Stimulated activated effector memory CD8-positive, alpha-beta T cell treated with anti-CD3 and anti-CD28 coated beads, Interleukin-12 subunit alpha, Interleukin-12 subunit beta, amount 100 ng/mL, for 72 hours (primary cell): ENCODE measurements at regions not wholly inside any gene's neighbourhood (a gene's known extent, or its start where the extent isn't known, plus 50 kb on each side); places are given as distances from the start of the nearest gene placed in this dataset.
A peak's percentile ranks its signal among the peaks of the same experiment; 100 is the strongest.

Experiments
- ATAC-seq: fragments of 150-1000 bp; cut with Tn5 transposase; 2 replicates; pipeline ENCODE4 v1.10.0; 2021
- DNase-seq, 2 donors: peaks; one replicate each; pipeline ENCODE4 v3.0.0; 2021 to 2022; ENCODE audit warnings: low spot score in 2 of 2
- H3K27ac Mint-ChIP-seq: one replicate; pipeline ENCODE4 v1.8.0; 2022; ENCODE audit warnings: mild to moderate bottlenecking, mixed read lengths
- H3K36me3 Mint-ChIP-seq: one replicate; pipeline ENCODE4 v1.8.0; 2022; ENCODE audit warnings: mild to moderate bottlenecking, mixed read lengths
- H3K4me1 Mint-ChIP-seq: one replicate; pipeline ENCODE4 v1.8.0; 2022; ENCODE audit warnings: mixed read lengths
- H3K4me3 Mint-ChIP-seq: one replicate; pipeline ENCODE4 v1.8.0; 2022; ENCODE audit warnings: mild to moderate bottlenecking, mixed read lengths
- H3K9me3 Mint-ChIP-seq: one replicate; pipeline ENCODE4 v1.8.0; 2022; ENCODE audit warnings: mixed read lengths

GRCh38 chr20:58006346-58007316, 221.8 kb downstream of the ANKRD60 start:
- no peak overlapping the region for H3K4me3 Mint-ChIP-seq
- ATAC-seq, result no peak
- no peak overlapping the region for H3K27ac Mint-ChIP-seq

GRCh38 chr20:58005581-58006345, 222.7 kb downstream of the ANKRD60 start:
- ATAC-seq (no peak), DNase-seq (no peak)
- no peaks in the 10 kb centered on the region for H3K9me3 Mint-ChIP-seq
- H3K4me3 Mint-ChIP-seq, result no peak overlapping the region
- H3K27ac Mint-ChIP-seq, result no peak overlapping the region
- no peaks in the 10 kb centered on the region for H3K36me3 Mint-ChIP-seq
- no peaks in the 10 kb centered on the region for H3K4me1 Mint-ChIP-seq

More at GRCh38 chr20:58006346-58007316, 221.8 kb downstream of the ANKRD60 start:
- no peaks in the 10 kb centered on the region for H3K9me3 Mint-ChIP-seq
- DNase-seq, result no peak
- H3K4me1 Mint-ChIP-seq, result no peaks in the 10 kb centered on the region
- H3K36me3 Mint-ChIP-seq, result no peaks in the 10 kb centered on the region

GRCh38 chr20:58004900-58005299, 223.6 kb downstream of the ANKRD60 start:
- no peak for ATAC-seq
- Mint-ChIP-seq H3K4me1 (no peaks in the 10 kb centered on the region), H3K4me3 (no peak overlapping the region), H3K9me3 (no peaks in the 10 kb centered on the region), H3K36me3 (no peaks in the 10 kb centered on the region), H3K27ac (no peak overlapping the region)
- DNase-seq, result no peak

DNA sequence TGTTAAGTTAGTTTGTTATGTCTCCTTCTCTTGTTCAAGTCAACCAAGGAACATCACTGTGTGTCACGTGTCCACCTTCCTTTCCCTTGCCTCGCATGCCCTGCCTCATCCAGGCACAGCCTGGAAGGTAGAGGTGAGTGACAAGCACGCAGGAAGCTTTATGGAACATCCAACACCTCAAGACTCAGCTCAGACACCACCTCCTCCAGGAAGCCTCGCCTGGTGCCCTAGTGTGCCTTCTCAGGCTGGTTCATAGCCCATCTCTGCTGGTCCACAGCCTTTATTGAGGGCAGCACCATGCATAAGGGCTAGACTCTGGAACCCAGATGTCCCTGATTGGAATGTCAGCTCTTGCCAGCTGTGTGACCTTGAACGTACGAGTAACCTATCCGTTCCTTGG, 224.3 kb downstream of the ANKRD60 start:
- H3K4me1 Mint-ChIP-seq, result no peaks in the 10 kb centered on the region
- DNase-seq (no peak), ATAC-seq (no peak)
- H3K27ac Mint-ChIP-seq, result no peak overlapping the region
- no peaks in the 10 kb centered on the region for H3K36me3 Mint-ChIP-seq
- no peak overlapping the region for H3K4me3 Mint-ChIP-seq
- H3K9me3 Mint-ChIP-seq, result no peaks in the 10 kb centered on the region

GRCh38 chr20:58003525-58003924, 224.9 kb downstream of the ANKRD60 start:
- DNase-seq (no peak), ATAC-seq (no peak)
- H3K9me3 Mint-ChIP-seq, result no peaks in the 10 kb centered on the region
- no peak overlapping the region for H3K4me3 Mint-ChIP-seq
- H3K36me3 Mint-ChIP-seq, result no peaks in the 10 kb centered on the region
- no peaks in the 10 kb centered on the region for H3K4me1 Mint-ChIP-seq
- H3K27ac Mint-ChIP-seq, result no peak overlapping the region

DNA sequence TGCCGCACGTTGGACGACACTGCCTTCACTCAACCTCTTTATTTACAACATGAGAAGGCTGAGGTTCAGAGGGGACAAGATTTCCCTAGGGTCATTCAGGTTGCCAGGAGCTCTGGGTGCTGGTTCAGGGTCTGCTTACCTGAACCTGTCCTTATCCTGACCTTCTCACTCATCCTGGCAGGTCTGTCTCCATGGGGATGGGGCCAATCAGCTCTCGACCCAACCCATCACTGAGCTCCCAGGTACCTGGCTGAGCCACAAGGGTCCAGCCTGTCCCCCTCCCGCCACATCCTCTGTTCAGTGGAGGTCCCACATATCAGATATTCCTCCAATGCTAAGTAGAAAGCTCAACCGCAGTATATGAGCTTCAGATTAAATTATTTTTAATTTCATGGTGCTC, 225.6 kb downstream of the ANKRD60 start:
- ATAC-seq, result no peak
- no peak overlapping the region for H3K4me3 Mint-ChIP-seq

GRCh38 chr20:58001946-58002345, 226.5 kb downstream of the ANKRD60 start:
- no peaks in the 10 kb centered on the region for H3K4me1 Mint-ChIP-seq
- no peak overlapping the region for H3K4me3 Mint-ChIP-seq
- ATAC-seq (no peak), DNase-seq (no peak)
- no peaks in the 10 kb centered on the region for H3K9me3 Mint-ChIP-seq
- no peaks in the 10 kb centered on the region for H3K36me3 Mint-ChIP-seq
- H3K27ac Mint-ChIP-seq, result no peak overlapping the region

More for the DNA sequence above, 225.6 kb downstream of the ANKRD60 start:
- Mint-ChIP-seq H3K27ac (no peak overlapping the region), H3K4me1 (no peaks in the 10 kb centered on the region), H3K9me3 (no peaks in the 10 kb centered on the region), H3K36me3 (no peaks in the 10 kb centered on the region)
- no peak for DNase-seq

DNA sequence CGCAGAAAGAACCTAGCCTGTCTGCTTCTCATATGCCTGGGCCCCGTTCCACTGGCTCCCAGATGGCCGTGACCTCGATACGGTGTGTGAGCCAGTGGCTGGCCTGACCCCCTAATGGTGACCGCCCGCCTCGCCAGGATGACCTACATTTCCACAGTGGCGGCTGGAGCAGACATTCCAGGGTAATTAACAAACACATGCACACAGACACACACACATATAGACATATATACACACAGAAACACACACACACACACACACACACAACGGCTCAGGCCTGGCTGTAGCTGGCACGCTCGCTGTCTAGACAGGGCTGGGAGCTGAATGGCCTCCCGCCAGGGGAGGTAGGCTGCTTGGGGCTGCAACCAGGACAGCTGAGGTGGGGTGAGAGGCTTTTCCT, 227.1 kb downstream of the ANKRD60 start:
- DNase-seq (no peak), ATAC-seq (no peak)
- H3K36me3 Mint-ChIP-seq, result no peaks in the 10 kb centered on the region
- H3K4me3 Mint-ChIP-seq, result no peak overlapping the region
- H3K27ac Mint-ChIP-seq, result no peak overlapping the region
- H3K9me3 Mint-ChIP-seq, result no peaks in the 10 kb centered on the region
- H3K4me1 Mint-ChIP-seq, result no peaks in the 10 kb centered on the region

DNA sequence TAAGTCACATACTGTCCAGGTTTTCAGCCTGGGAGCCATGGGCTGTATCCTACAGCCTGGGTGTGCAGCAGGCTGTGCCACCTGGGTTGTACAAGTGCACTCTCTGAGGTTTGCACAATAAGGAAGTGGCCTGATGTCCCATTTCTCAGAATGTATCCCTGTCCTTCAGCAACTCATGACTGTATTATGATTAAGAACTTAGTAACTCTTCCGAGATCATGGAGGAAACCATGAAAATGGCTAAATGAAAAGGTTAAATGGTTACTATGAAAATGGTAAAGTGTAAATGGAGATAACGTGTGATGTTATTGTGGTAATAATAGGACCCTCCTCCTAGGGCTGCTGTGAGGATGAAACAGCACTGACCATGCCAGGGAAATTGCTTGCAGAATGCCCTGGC, 227.6 kb downstream of the ANKRD60 start:
- ATAC-seq, result no peak
- no peak for DNase-seq
- H3K36me3 Mint-ChIP-seq, result no peaks in the 10 kb centered on the region
- H3K4me3 Mint-ChIP-seq, result no peak overlapping the region
- H3K9me3 Mint-ChIP-seq, result no peaks in the 10 kb centered on the region
- no peak overlapping the region for H3K27ac Mint-ChIP-seq
- H3K4me1 Mint-ChIP-seq, result no peaks in the 10 kb centered on the region

DNA sequence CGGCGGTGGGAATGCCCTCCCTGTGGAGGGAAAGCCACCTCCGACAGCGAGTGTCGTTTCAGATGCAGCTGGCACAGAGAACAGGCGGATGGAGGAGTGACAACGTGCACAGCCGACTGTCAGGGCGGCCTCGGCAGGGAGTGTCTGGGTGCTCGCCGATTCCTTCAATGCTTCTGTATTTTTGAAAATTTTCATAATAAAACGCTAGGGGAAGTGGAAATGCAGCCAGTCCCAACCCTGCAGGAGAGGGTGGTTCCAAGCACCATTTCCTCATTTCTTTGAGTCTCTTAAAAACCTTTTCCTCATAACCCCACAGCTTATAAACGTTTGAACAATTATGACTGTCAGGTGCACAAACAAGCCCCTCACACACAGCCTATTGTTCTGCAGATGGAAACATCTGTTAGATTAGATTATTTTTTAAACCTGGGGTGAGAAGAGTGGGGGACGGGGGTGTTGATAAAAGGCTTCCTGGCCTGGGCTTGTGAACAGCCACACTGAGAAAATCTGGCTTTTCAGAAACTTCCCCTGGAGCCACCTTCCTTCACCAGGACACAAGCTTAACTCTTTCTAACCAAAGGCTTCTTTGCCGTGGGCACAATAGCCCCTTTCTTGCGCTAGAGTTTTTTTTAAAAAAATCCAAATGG, 228.9 kb downstream of the ANKRD60 start:
- no peaks in the 10 kb centered on the region for H3K9me3 Mint-ChIP-seq
- no peak for ATAC-seq

GRCh38 chr20:57998981-57999464, 229.4 kb downstream of the ANKRD60 start:
- H3K4me1 Mint-ChIP-seq, result no peaks in the 10 kb centered on the region
- no peaks in the 10 kb centered on the region for H3K9me3 Mint-ChIP-seq
- H3K4me3 Mint-ChIP-seq, result no peak overlapping the region
- ATAC-seq (no peak), DNase-seq (no peak)
- no peak overlapping the region for H3K27ac Mint-ChIP-seq
- no peaks in the 10 kb centered on the region for H3K36me3 Mint-ChIP-seq

More for the DNA sequence above, 228.9 kb downstream of the ANKRD60 start:
- Mint-ChIP-seq H3K4me3 (no peak overlapping the region), H3K36me3 (no peaks in the 10 kb centered on the region), H3K4me1 (no peaks in the 10 kb centered on the region), H3K27ac (no peak overlapping the region)
- no peak for DNase-seq

DNA sequence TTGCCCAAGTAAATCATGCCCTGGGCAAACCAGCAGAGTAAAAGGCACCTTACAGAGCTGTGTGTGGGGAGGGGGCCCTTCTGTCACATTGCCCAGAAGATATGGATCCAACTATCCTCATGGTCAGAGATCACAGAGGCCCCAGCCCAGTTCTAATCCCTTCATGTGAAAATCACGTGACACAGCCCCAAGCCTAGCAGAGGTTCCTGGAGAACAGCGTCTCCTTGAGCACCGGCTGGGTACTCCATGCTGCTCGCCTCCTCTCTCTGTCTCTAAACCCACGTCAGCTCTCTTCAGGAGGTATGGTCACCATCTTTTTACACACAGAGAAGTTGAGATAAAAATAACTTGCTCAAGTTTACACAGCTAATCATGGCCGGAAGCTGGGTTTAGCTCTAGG, 230.2 kb downstream of the ANKRD60 start:
- no peak for DNase-seq
- Mint-ChIP-seq H3K4me1 (no peaks in the 10 kb centered on the region), H3K4me3 (no peak overlapping the region), H3K9me3 (no peaks in the 10 kb centered on the region), H3K27ac (no peak overlapping the region), H3K36me3 (no peaks in the 10 kb centered on the region)
- ATAC-seq, result no peak

- Mint-ChIP-seq H3K27ac (no peak overlapping the region), H3K36me3 (no peaks in the 10 kb centered on the region), H3K4me1 (no peaks in the 10 kb centered on the region), H3K9me3 (no peaks in the 10 kb centered on the region), H3K4me3 (no peak overlapping the region)
- no peak for DNase-seq
- peak; percentile 74 for ATAC-seq
Measured at GRCh38 chr20:57996936-57997890, 231.2 kb downstream of the ANKRD60 start.

DNA sequence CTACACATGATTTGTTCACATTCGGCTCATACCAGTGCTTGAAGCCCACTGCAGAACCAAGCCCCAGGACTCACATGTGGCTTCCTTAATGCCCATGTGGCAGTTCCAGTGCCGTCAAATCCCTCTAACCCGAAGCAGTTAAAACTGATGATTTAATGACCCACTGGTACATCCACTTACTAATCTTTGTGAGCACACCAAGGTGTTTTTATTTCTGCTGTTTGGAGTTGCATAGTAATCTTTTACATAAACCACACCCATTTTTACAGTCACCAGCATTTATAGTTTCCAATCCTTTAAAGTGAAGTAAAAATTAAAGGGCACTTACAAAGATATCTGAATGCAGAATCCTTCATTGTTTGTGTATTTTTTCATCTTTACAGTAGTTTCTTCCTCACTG, 232.0 kb downstream of the ANKRD60 start:
- ATAC-seq (no peak), DNase-seq (no peak)
- H3K36me3 Mint-ChIP-seq, result no peaks in the 10 kb centered on the region
- H3K9me3 Mint-ChIP-seq, result no peaks in the 10 kb centered on the region
- no peak overlapping the region for H3K4me3 Mint-ChIP-seq
- H3K27ac Mint-ChIP-seq, result no peak overlapping the region
- H3K4me1 Mint-ChIP-seq, result no peaks in the 10 kb centered on the region
